ENCODE measurements at regions not wholly inside any gene's neighbourhood (a gene's known extent, or its start where the extent isn't known, plus 50 kb on each side); places are given as distances from the start of the nearest gene placed in this dataset.

DNA sequence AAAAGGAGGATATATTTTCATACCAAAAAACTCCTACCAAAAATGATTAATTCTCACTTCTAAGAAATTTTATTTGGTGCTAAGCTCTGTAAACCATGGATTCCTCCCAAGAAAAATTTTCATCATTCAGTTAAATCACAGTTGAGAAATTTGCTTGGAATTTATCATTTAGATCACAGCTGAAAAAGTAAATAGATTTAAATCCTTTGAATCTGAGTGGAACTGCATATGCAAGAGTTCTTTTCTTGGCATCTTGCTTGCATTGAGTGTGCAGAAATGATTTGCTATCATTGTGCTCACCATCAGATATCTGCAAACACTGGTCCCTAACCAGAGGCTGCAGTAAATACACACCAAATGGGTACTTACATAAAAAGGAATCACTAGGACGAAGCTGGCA, 836.1 kb upstream of the CDH6 start:
- TF ChIP-seq EP300 (IDR thresholded peaks at IDR 0.05; ENCODE audit: borderline replicate concordance) (no peak), MAX (IDR thresholded peaks at IDR 0.05) (no peak), YY1 (IDR thresholded peaks at IDR 0.05; ENCODE audit: low read depth) (no peak), ZBTB7A (IDR thresholded peaks at IDR 0.05; ENCODE audit: low read depth) (no peak), TCF12 (IDR thresholded peaks at IDR 0.05; ENCODE audit: low read depth) (no peak), RAD21 (IDR thresholded peaks at IDR 0.05; ENCODE audit: low read depth) (no peak), TAF1 (IDR thresholded peaks at IDR 0.05; ENCODE audit: low read depth) (no peak), CREB1 (IDR thresholded peaks at IDR 0.05; ENCODE audit: low read depth) (no peak), NFIC (IDR thresholded peaks at IDR 0.05) (no peak), CEBPB (IDR thresholded peaks at IDR 0.05) (no peak)
- TF ChIP-seq, protein P1, sequence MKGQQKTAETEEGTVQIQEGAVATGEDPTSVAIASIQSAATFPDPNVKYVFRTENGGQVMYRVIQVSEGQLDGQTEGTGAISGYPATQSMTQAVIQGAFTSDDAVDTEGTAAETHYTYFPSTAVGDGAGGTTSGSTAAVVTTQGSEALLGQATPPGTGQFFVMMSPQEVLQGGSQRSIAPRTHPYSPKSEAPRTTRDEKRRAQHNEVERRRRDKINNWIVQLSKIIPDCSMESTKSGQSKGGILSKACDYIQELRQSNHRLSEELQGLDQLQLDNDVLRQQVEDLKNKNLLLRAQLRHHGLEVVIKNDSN (IDR thresholded peaks at IDR 0.05) = no peak
- TF ChIP-seq, protein P2, sequence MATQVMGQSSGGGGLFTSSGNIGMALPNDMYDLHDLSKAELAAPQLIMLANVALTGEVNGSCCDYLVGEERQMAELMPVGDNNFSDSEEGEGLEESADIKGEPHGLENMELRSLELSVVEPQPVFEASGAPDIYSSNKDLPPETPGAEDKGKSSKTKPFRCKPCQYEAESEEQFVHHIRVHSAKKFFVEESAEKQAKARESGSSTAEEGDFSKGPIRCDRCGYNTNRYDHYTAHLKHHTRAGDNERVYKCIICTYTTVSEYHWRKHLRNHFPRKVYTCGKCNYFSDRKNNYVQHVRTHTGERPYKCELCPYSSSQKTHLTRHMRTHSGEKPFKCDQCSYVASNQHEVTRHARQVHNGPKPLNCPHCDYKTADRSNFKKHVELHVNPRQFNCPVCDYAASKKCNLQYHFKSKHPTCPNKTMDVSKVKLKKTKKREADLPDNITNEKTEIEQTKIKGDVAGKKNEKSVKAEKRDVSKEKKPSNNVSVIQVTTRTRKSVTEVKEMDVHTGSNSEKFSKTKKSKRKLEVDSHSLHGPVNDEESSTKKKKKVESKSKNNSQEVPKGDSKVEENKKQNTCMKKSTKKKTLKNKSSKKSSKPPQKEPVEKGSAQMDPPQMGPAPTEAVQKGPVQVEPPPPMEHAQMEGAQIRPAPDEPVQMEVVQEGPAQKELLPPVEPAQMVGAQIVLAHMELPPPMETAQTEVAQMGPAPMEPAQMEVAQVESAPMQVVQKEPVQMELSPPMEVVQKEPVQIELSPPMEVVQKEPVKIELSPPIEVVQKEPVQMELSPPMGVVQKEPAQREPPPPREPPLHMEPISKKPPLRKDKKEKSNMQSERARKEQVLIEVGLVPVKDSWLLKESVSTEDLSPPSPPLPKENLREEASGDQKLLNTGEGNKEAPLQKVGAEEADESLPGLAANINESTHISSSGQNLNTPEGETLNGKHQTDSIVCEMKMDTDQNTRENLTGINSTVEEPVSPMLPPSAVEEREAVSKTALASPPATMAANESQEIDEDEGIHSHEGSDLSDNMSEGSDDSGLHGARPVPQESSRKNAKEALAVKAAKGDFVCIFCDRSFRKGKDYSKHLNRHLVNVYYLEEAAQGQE (IDR thresholded peaks at IDR 0.05; ENCODE audit: low read depth) = no peak

Measured in Ishikawa (cell line).